H1 (cell line): ENCODE measurements at regions not wholly inside any gene's neighbourhood (a gene's known extent, or its start where the extent isn't known, plus 50 kb on each side); places are given as distances from the start of the nearest gene placed in this dataset.

Source experiments
- FOSL1 ChIP-seq: IDR thresholded peaks from 2 replicates; pipeline ENCODE4 v1.6.1; 2011; ENCODE audit warnings: mild to moderate bottlenecking, low read depth, low read length, moderate library complexity; ENCODE audit not compliant: insufficient read depth
- KDM1A ChIP-seq: fragments of 200-600, 300-600 bp; sonication (generic); IDR thresholded peaks from 2 replicates; pipeline ENCODE4 v1.7.1; 2016; ENCODE audit warnings: mild to moderate bottlenecking, low read length, borderline replicate concordance
- POU5F1 ChIP-seq: IDR thresholded peaks from 2 replicates; pipeline ENCODE4 v1.6.1; 2011; ENCODE audit warnings: low read depth, mild to moderate bottlenecking, low read length, moderate library complexity
- SIN3A ChIP-seq, 2 experiments: IDR thresholded peaks in 1 of 2; conservative IDR thresholded peaks in 1 of 2; 2 replicates each; pipeline ENCODE4 v1.6.1; 2011 to 2012; ENCODE audit warnings: low read length in 2 of 2, improper control_type of control experiment in 1 of 2, low read depth in 1 of 2, mild to moderate bottlenecking in 1 of 2
- YY1 ChIP-seq: IDR thresholded peaks from 2 replicates; pipeline ENCODE4 v1.6.1; 2011; ENCODE audit warnings: low read depth, mild to moderate bottlenecking, low read length

DNA sequence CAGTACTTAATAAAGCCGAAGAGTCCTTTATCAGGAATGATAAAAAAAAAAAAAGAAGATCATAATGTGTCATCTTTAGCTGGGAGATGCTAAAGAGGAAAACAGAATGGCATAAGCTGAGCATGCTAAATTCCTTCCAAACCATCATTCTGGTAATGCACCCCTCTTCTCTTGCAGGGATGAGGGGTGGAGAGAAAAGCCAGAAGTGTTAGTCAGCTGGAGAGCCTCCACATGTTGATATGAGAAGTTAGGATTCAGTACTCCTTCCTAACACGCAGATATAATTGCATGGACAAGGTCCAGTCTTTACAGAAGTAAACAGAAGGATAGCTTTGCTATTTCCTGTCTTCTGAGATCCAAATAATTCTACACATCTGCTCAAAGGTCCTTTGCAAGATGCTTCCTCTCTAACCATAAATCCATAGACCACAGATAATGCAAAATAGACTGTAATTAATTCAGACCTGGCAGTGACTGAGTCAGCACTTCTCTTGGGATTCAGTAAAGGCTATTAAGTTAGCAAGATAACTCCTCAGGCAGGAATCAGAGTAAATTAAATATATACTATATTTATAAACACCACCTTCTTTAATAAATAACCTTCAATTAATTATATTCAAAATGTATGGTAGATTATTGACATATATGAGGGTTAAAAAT lies 930.0 kb upstream of the KLHL29 start (continued):
- no peak for TF ChIP-seq KDM1A
- TF ChIP-seq FOSL1 = no peak
- TF ChIP-seq YY1 = no peak
- TF ChIP-seq POU5F1 = no peak
- no peak for TF ChIP-seq SIN3A (conservative IDR thresholded peaks at IDR 0.05 in 1 of 2, IDR thresholded peaks at IDR 0.05 in 1 of 2; ENCODE audit: low read depth in 1 of 2, low read length in 2 of 2)
- TF ChIP-seq, all 59 proteins: peak for 0
